ENCODE measurements at regions not wholly inside any gene's neighbourhood (a gene's known extent, or its start where the extent isn't known, plus 50 kb on each side); places are given as distances from the start of the nearest gene placed in this dataset.

DNA sequence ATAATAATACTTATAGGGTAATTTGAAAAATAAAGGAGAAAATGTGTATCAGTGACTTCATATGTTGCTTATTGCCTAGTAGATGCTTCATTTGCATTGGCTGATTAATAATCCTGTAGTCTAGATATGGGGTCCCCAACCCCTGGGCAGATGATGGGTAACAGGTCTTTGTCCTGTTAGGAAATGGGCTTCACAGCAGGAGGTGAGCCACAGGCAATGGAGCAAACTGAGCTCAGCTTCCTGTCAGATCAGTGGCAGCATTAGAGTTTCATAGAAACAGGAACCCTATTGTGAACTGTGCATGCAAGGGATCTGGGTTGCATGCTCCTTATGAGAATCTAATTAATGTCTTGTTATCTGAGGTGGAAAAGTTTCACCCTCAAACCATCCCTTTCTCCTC, 1049.5 kb upstream of the EPHA7 start:
- TF ChIP-seq, protein P1, sequence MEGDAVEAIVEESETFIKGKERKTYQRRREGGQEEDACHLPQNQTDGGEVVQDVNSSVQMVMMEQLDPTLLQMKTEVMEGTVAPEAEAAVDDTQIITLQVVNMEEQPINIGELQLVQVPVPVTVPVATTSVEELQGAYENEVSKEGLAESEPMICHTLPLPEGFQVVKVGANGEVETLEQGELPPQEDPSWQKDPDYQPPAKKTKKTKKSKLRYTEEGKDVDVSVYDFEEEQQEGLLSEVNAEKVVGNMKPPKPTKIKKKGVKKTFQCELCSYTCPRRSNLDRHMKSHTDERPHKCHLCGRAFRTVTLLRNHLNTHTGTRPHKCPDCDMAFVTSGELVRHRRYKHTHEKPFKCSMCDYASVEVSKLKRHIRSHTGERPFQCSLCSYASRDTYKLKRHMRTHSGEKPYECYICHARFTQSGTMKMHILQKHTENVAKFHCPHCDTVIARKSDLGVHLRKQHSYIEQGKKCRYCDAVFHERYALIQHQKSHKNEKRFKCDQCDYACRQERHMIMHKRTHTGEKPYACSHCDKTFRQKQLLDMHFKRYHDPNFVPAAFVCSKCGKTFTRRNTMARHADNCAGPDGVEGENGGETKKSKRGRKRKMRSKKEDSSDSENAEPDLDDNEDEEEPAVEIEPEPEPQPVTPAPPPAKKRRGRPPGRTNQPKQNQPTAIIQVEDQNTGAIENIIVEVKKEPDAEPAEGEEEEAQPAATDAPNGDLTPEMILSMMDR (IDR thresholded peaks at IDR 0.05), result no peak
- no peak for TF ChIP-seq POLR2A (IDR thresholded peaks at IDR 0.05)

Measured in adrenal gland (tissue), 5 donors.